ENCODE measurements at regions not wholly inside any gene's neighbourhood (a gene's known extent, or its start where the extent isn't known, plus 50 kb on each side); places are given as distances from the start of the nearest gene placed in this dataset.

GRCh38 chr6:156650896-156651390 lies 126.2 kb upstream of the ARID1B start:
- DNase-seq (no peak), ATAC-seq (replicated peaks) (no peak)
- Mint-ChIP-seq H3K27me3 (peaks cover 0 to 6% of the 10 kb centered on the region in 2 donors), H3K36me3 (no peaks in the 10 kb centered on the region), H3K9me3 (peaks cover 0 to 3% of the 10 kb centered on the region in 2 donors), H3K4me1 (peaks cover 18 to 25% of the 10 kb centered on the region in 2 donors), H3K27ac (no peak overlapping the region), H3K4me3 (no peak overlapping the region)

- Mint-ChIP-seq H3K9me3 (peaks cover 0 to 3% of the 10 kb centered on the region in 2 donors), H3K4me1 (peaks cover 21 to 25% of the 10 kb centered on the region in 2 donors), H3K4me3 (peak overlapping the region in 1 of 2 donors; percentile 37), H3K36me3 (no peaks in the 10 kb centered on the region), H3K27me3 (peaks cover 5 to 14% of the 10 kb centered on the region in 2 donors), H3K27ac (no peak overlapping the region)
- DNase-seq, result no peak
- ATAC-seq (replicated peaks), result no peak
Measured at GRCh38 chr6:156648616-156649015, 128.6 kb upstream of the ARID1B start.

- H3K4me1 Mint-ChIP-seq, result peaks cover 23 to 31% of the 10 kb centered on the region in 2 donors
- H3K27ac Mint-ChIP-seq, result peak overlapping the region; percentile 75
- peaks cover 0 to 3% of the 10 kb centered on the region in 2 donors for H3K9me3 Mint-ChIP-seq
- H3K27me3 Mint-ChIP-seq, result peaks cover 5 to 14% of the 10 kb centered on the region in 2 donors
- ATAC-seq (replicated peaks), result no peak
- DNase-seq, result no peak
- peak overlapping the region; percentile 48 to 60 for H3K4me3 Mint-ChIP-seq
- no peaks in the 10 kb centered on the region for H3K36me3 Mint-ChIP-seq
Measured at GRCh38 chr6:156647991-156648390, 129.2 kb upstream of the ARID1B start.

GRCh38 chr6:156647140-156647784 lies 129.9 kb upstream of the ARID1B start:
- peaks cover 5 to 14% of the 10 kb centered on the region in 2 donors for H3K27me3 Mint-ChIP-seq
- H3K27ac Mint-ChIP-seq, result no peak overlapping the region
- H3K9me3 Mint-ChIP-seq, result peaks cover 0 to 3% of the 10 kb centered on the region in 2 donors
- peak overlapping the region; percentile 48 to 60 for H3K4me3 Mint-ChIP-seq
- H3K4me1 Mint-ChIP-seq, result peaks cover 20 to 32% of the 10 kb centered on the region in 2 donors
- ATAC-seq (replicated peaks), result peak; percentile 29 to 46
- no peak for DNase-seq
- H3K36me3 Mint-ChIP-seq, result no peaks in the 10 kb centered on the region

GRCh38 chr6:156646496-156646895 lies 130.7 kb upstream of the ARID1B start:
- Mint-ChIP-seq H3K27me3 (peaks cover 5 to 14% of the 10 kb centered on the region in 2 donors), H3K27ac (no peak overlapping the region), H3K4me3 (peak overlapping the region in 1 of 2 donors; percentile 9), H3K4me1 (peaks cover 20 to 32% of the 10 kb centered on the region in 2 donors), H3K9me3 (peaks cover 0 to 3% of the 10 kb centered on the region in 2 donors), H3K36me3 (no peaks in the 10 kb centered on the region)
- ATAC-seq (replicated peaks) (no peak), DNase-seq (no peak)

GRCh38 chr6:156645097-156645496 lies 132.1 kb upstream of the ARID1B start:
- Mint-ChIP-seq H3K36me3 (no peaks in the 10 kb centered on the region), H3K4me3 (no peak overlapping the region), H3K27ac (no peak overlapping the region), H3K27me3 (peaks cover 5 to 14% of the 10 kb centered on the region in 2 donors), H3K4me1 (peaks cover 20 to 32% of the 10 kb centered on the region in 2 donors), H3K9me3 (no peaks in the 10 kb centered on the region)
- DNase-seq (no peak), ATAC-seq (replicated peaks) (no peak)

GRCh38 chr6:156639009-156639721 lies 138.0 kb upstream of the ARID1B start:
- Mint-ChIP-seq H3K27ac (no peak overlapping the region), H3K27me3 (no peaks in the 10 kb centered on the region), H3K4me1 (peaks cover 20 to 40% of the 10 kb centered on the region in 2 donors), H3K4me3 (no peak overlapping the region), H3K36me3 (no peaks in the 10 kb centered on the region), H3K9me3 (peaks cover 0 to 1% of the 10 kb centered on the region in 2 donors)
- ATAC-seq (replicated peaks) (no peak), DNase-seq (no peak)

GRCh38 chr6:156638581-156638980 lies 138.6 kb upstream of the ARID1B start:
- H3K4me1 Mint-ChIP-seq, result peaks cover 24 to 45% of the 10 kb centered on the region in 2 donors
- H3K9me3 Mint-ChIP-seq, result peaks cover 0 to 1% of the 10 kb centered on the region in 2 donors
- ATAC-seq (replicated peaks) (no peak), DNase-seq (no peak)
- H3K4me3 Mint-ChIP-seq, result no peak overlapping the region
- no peak overlapping the region for H3K27ac Mint-ChIP-seq
- H3K36me3 Mint-ChIP-seq, result no peaks in the 10 kb centered on the region
- H3K27me3 Mint-ChIP-seq, result no peaks in the 10 kb centered on the region

- DNase-seq, result no peak
- no peaks in the 10 kb centered on the region for H3K36me3 Mint-ChIP-seq
- H3K4me3 Mint-ChIP-seq, result peak overlapping the region; percentile 72 to 76
- H3K27ac Mint-ChIP-seq, result peak overlapping the region; percentile 96
- H3K27me3 Mint-ChIP-seq, result no peaks in the 10 kb centered on the region
- H3K4me1 Mint-ChIP-seq, result peaks cover 22 to 44% of the 10 kb centered on the region in 2 donors
- peaks cover 0 to 1% of the 10 kb centered on the region in 2 donors for H3K9me3 Mint-ChIP-seq
- ATAC-seq (replicated peaks), result no peak
Measured at GRCh38 chr6:156634951-156635371, 142.2 kb upstream of the ARID1B start.

- Mint-ChIP-seq H3K4me3 (no peak overlapping the region), H3K27ac (no peak overlapping the region), H3K36me3 (no peaks in the 10 kb centered on the region), H3K27me3 (no peaks in the 10 kb centered on the region), H3K4me1 (peaks cover 22 to 44% of the 10 kb centered on the region in 2 donors), H3K9me3 (peaks cover 0 to 1% of the 10 kb centered on the region in 2 donors)
- DNase-seq, result no peak
- no peak for ATAC-seq (replicated peaks)
Measured at GRCh38 chr6:156634048-156634447, 143.1 kb upstream of the ARID1B start.

GRCh38 chr6:156633291-156633690 lies 143.9 kb upstream of the ARID1B start:
- Mint-ChIP-seq H3K36me3 (no peaks in the 10 kb centered on the region), H3K9me3 (peaks cover 0 to 1% of the 10 kb centered on the region in 2 donors), H3K27ac (peak overlapping the region; percentile 45), H3K4me3 (no peak overlapping the region), H3K4me1 (peaks cover 22 to 44% of the 10 kb centered on the region in 2 donors), H3K27me3 (no peaks in the 10 kb centered on the region)
- no peak for DNase-seq
- no peak for ATAC-seq (replicated peaks)

GRCh38 chr6:156630613-156631302 lies 146.4 kb upstream of the ARID1B start:
- peaks cover 0 to 3% of the 10 kb centered on the region in 2 donors for H3K9me3 Mint-ChIP-seq
- ATAC-seq (replicated peaks) (no peak), DNase-seq (no peak)
- peak overlapping the region; percentile 56 for H3K27ac Mint-ChIP-seq
- H3K4me1 Mint-ChIP-seq, result peaks cover 15 to 28% of the 10 kb centered on the region in 2 donors
- H3K27me3 Mint-ChIP-seq, result no peaks in the 10 kb centered on the region
- no peaks in the 10 kb centered on the region for H3K36me3 Mint-ChIP-seq
- H3K4me3 Mint-ChIP-seq, result no peak overlapping the region

GRCh38 chr6:156628805-156629204 lies 148.4 kb upstream of the ARID1B start:
- Mint-ChIP-seq H3K4me1 (peaks cover under 1 to 8% of the 10 kb centered on the region in 2 donors), H3K4me3 (no peak overlapping the region), H3K27me3 (no peaks in the 10 kb centered on the region), H3K27ac (no peak overlapping the region), H3K9me3 (peaks cover 0 to 2% of the 10 kb centered on the region in 2 donors), H3K36me3 (no peaks in the 10 kb centered on the region)
- DNase-seq, result no peak
- no peak for ATAC-seq (replicated peaks)

- H3K4me1 Mint-ChIP-seq, result no peaks in the 10 kb centered on the region
- DNase-seq (no peak), ATAC-seq (replicated peaks) (no peak)
- no peaks in the 10 kb centered on the region for H3K36me3 Mint-ChIP-seq
- H3K27ac Mint-ChIP-seq, result no peak overlapping the region
- no peak overlapping the region for H3K4me3 Mint-ChIP-seq
- no peaks in the 10 kb centered on the region for H3K27me3 Mint-ChIP-seq
- H3K9me3 Mint-ChIP-seq, result peaks cover 0 to 2% of the 10 kb centered on the region in 2 donors
Measured at GRCh38 chr6:156627524-156627923, 149.7 kb upstream of the ARID1B start.
